ENCODE measurements at regions not wholly inside any gene's neighbourhood (a gene's known extent, or its start where the extent isn't known, plus 50 kb on each side); places are given as distances from the start of the nearest gene placed in this dataset.

- in situ Hi-C loops (cut with HindIII; ENCODE audit: low pct_ligation_motif_present, low sequenced_read_pairs) = no loop called here
- H3K27me3 ChIP-seq (replicated peaks) = no peaks in the 10 kb centered on the region
- H3K27ac ChIP-seq = peak overlapping the region; percentile 20
- no peaks in the 10 kb centered on the region for H3K36me3 ChIP-seq (replicated peaks)
- DNase-seq = peak; percentile 88
- TF ChIP-seq, protein P1, sequence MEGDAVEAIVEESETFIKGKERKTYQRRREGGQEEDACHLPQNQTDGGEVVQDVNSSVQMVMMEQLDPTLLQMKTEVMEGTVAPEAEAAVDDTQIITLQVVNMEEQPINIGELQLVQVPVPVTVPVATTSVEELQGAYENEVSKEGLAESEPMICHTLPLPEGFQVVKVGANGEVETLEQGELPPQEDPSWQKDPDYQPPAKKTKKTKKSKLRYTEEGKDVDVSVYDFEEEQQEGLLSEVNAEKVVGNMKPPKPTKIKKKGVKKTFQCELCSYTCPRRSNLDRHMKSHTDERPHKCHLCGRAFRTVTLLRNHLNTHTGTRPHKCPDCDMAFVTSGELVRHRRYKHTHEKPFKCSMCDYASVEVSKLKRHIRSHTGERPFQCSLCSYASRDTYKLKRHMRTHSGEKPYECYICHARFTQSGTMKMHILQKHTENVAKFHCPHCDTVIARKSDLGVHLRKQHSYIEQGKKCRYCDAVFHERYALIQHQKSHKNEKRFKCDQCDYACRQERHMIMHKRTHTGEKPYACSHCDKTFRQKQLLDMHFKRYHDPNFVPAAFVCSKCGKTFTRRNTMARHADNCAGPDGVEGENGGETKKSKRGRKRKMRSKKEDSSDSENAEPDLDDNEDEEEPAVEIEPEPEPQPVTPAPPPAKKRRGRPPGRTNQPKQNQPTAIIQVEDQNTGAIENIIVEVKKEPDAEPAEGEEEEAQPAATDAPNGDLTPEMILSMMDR (IDR thresholded peaks at IDR 0.05; ENCODE audit: low read depth, low read length, missing control alignments) = no peak
- no peak overlapping the region for H3K4me3 ChIP-seq (ENCODE audit: low read depth, low read length)
Observed at GRCh38 chr15:96851613-96852012, 521.1 kb downstream of the NR2F2 start.

DNA sequence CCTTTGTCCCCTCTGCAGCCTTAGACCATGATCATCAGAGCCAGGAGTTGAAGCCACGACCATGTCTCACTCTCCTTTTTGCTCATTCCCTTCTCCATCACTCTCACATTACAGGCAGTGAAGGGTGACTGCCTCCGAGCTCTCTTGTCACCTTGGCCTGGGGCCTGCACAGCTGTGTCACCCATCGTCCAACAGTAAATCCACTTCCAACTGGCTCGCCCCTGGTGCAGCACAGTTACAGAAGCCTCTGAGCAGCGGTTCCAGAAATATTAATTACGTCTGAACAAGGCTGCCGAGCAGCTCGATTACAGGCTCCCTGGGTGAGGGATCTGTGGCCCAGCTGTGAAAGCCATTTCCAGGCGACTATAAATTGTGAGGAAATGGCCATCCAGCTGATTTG, 528.2 kb downstream of the NR2F2 start:
- H3K27ac ChIP-seq = no peak overlapping the region
- H3K27me3 ChIP-seq (replicated peaks) = no peaks in the 10 kb centered on the region
- no peak overlapping the region for H3K4me3 ChIP-seq (ENCODE audit: low read depth, low read length)
- in situ Hi-C loops (cut with HindIII; ENCODE audit: low pct_ligation_motif_present, low sequenced_read_pairs) = no loop called here
- H3K36me3 ChIP-seq (replicated peaks) = no peaks in the 10 kb centered on the region
- DNase-seq = no peak
- TF ChIP-seq, protein P1 (IDR thresholded peaks at IDR 0.05; ENCODE audit: low read depth, low read length, missing control alignments) = no peak

DNA sequence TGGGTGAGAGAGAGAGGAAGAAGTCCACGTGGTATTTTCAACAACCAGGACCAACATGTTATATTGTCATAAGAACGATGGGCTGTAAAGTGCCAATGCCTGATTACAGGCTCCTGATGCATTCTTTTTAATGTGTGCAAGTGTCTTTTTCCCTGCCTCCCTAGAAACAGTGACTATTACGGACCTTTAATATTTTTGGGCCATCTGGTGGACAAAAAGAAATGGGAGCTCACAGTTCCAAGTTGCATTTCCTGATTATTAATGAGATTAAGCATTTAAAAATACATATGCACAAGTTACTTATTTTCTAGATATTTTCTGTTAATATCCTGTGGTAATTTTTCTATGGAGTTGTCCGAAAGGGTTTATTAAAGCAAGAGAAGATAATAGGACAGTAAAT, 530.2 kb downstream of the NR2F2 start:
- Histone ChIP-seq H3K27me3 (replicated peaks) (no peaks in the 10 kb centered on the region), H3K36me3 (replicated peaks) (no peaks in the 10 kb centered on the region), H3K27ac (no peak overlapping the region), H3K4me3 (ENCODE audit: low read depth, low read length) (no peak overlapping the region)
- DNase-seq = no peak
- in situ Hi-C loops (cut with HindIII; ENCODE audit: low pct_ligation_motif_present, low sequenced_read_pairs) = no loop called here
- TF ChIP-seq, protein P1 (IDR thresholded peaks at IDR 0.05; ENCODE audit: low read depth, low read length, missing control alignments) = no peak

DNA sequence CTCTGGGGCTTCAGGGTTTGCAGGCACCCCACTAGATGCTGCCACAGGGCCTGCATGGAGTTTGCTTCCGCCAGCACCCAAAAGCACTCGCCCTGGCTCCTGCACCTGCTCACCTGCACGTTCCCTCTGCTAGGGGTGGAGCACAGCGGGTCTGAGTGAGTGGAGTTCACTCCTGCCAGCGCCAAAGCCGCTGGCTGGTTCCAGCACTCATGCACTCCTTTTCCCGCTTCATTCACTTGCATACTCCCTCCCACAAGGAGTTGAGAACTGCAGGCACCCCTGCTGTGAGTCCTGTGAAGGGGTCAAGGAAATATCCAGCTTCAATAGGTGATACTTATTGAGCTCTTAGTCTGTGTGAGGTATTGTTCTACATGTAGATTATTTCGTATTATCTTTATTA, 537.5 kb downstream of the NR2F2 start:
- no peak for DNase-seq
- H3K27me3 ChIP-seq (replicated peaks) = no peaks in the 10 kb centered on the region
- TF ChIP-seq, protein P1 (IDR thresholded peaks at IDR 0.05; ENCODE audit: low read depth, low read length, missing control alignments) = no peak
- H3K27ac ChIP-seq = no peak overlapping the region
- in situ Hi-C loops (cut with HindIII; ENCODE audit: low pct_ligation_motif_present, low sequenced_read_pairs) = no loop called here
- H3K4me3 ChIP-seq (ENCODE audit: low read depth, low read length) = no peak overlapping the region
- no peaks in the 10 kb centered on the region for H3K36me3 ChIP-seq (replicated peaks)

GRCh38 chr15:96869122-96869521, 538.6 kb downstream of the NR2F2 start:
- Histone ChIP-seq H3K4me3 (ENCODE audit: low read depth, low read length) (no peak overlapping the region), H3K36me3 (replicated peaks) (no peaks in the 10 kb centered on the region), H3K27ac (no peak overlapping the region), H3K27me3 (replicated peaks) (no peaks in the 10 kb centered on the region)
- TF ChIP-seq, protein P1 (IDR thresholded peaks at IDR 0.05; ENCODE audit: low read depth, low read length, missing control alignments) = no peak
- in situ Hi-C loops (cut with HindIII; ENCODE audit: low pct_ligation_motif_present, low sequenced_read_pairs) = no loop called here
- DNase-seq = peak; percentile 14

- no peaks in the 10 kb centered on the region for H3K36me3 ChIP-seq (replicated peaks)
- no peak overlapping the region for H3K4me3 ChIP-seq (ENCODE audit: low read depth, low read length)
- in situ Hi-C loops (cut with HindIII; ENCODE audit: low pct_ligation_motif_present, low sequenced_read_pairs) = no loop called here
- TF ChIP-seq, protein P1 (IDR thresholded peaks at IDR 0.05; ENCODE audit: low read depth, low read length, missing control alignments) = no peak
- no peak overlapping the region for H3K27ac ChIP-seq
- no peaks in the 10 kb centered on the region for H3K27me3 ChIP-seq (replicated peaks)
- DNase-seq = no peak
Observed at GRCh38 chr15:96869790-96870189, 539.3 kb downstream of the NR2F2 start.

All from brain microvascular endothelial cell (primary cell).